CD14-positive monocyte (primary cell): ENCODE measurements at regions not wholly inside any gene's neighbourhood (a gene's known extent, or its start where the extent isn't known, plus 50 kb on each side); places are given as distances from the start of the nearest gene placed in this dataset.

Experiments
- DNase-seq, 3 donors: peaks; one replicate each; pipeline ENCODE4 v3.0.0-alpha.2; 2011 to 2022
- H2AFZ ChIP-seq: 2 replicates; pipeline ENCODE4 v1.6.0; 2012; ENCODE audit warnings: mild to moderate bottlenecking, low read depth, low read length, inconsistent platforms; ENCODE audit not compliant: insufficient read depth, poor library complexity, severe bottlenecking
- H3K27ac ChIP-seq, 2 donors: 1 replicate in 1 of 2; 2 replicates in 1 of 2; pipeline ENCODE4 v1.5.1; 2012 to 2013; ENCODE audit warnings: low read length in 2 of 2, control low read depth in 1 of 2, inconsistent platforms in 1 of 2, low read depth in 1 of 2, mild to moderate bottlenecking in 1 of 2
- H3K27me3 ChIP-seq, 2 donors: one replicate each; pipeline versions ENCODE4 v1.6.0 to v1.6.1; 2011 to 2013; ENCODE audit warnings: low read length in 2 of 2; ENCODE audit not compliant: control insufficient read depth in 2 of 2, insufficient read depth in 2 of 2
- H3K36me3 ChIP-seq, 2 donors: replicated peaks in 1 of 2; 1 replicate in 1 of 2; 2 replicates in 1 of 2; pipeline versions ENCODE4 v1.5.1 to v1.6.1; 2012 to 2013; ENCODE audit warnings: low read length in 2 of 2, control low read depth in 1 of 2, inconsistent platforms in 1 of 2, mild to moderate bottlenecking in 1 of 2; ENCODE audit not compliant: insufficient read depth in 2 of 2, control insufficient read depth in 1 of 2
- H3K4me1 ChIP-seq, 2 donors: 1 replicate in 1 of 2; 2 replicates in 1 of 2; pipeline versions ENCODE4 v1.5.1 to v1.6.1; 2012 to 2013; ENCODE audit warnings: low read length in 2 of 2, control low read depth in 1 of 2, inconsistent platforms in 1 of 2, mild to moderate bottlenecking in 1 of 2, moderate library complexity in 1 of 2; ENCODE audit not compliant: insufficient read depth in 2 of 2, control insufficient read depth in 1 of 2
- H3K4me2 ChIP-seq: replicated peaks from 2 replicates; pipeline ENCODE3; 2012; ENCODE audit warnings: low read length, moderate library complexity, mild to moderate bottlenecking; ENCODE audit not compliant: poor library complexity, severe bottlenecking; ENCODE audit errors: extremely low read depth
- H3K4me3 ChIP-seq, 3 experiments: fragments of 200-600 bp in 1 of 3; sonication (generic) in 1 of 3; replicated peaks in 1 of 3; 1 replicate in 2 of 3; 2 replicates in 1 of 3; pipeline ENCODE4 v1.5.1; 2011 to 2013; ENCODE audit warnings: low read length in 3 of 3, mild to moderate bottlenecking in 3 of 3, control low read depth in 2 of 3, low read depth in 2 of 3, inconsistent platforms in 1 of 3, moderate library complexity in 1 of 3
- H3K79me2 ChIP-seq: 2 replicates; pipeline ENCODE4 v1.6.0; 2012; ENCODE audit warnings: mild to moderate bottlenecking, control low read depth, inconsistent platforms, low read length, moderate library complexity; ENCODE audit not compliant: insufficient read depth
- H3K9ac ChIP-seq: 2 replicates; pipeline ENCODE4 v1.6.0; 2017; ENCODE audit warnings: low read length, mild to moderate bottlenecking; ENCODE audit not compliant: insufficient read depth, poor library complexity, severe bottlenecking
- H3K9me3 ChIP-seq, 2 donors: replicated peaks in 1 of 2; 1 replicate in 1 of 2; 2 replicates in 1 of 2; pipeline versions ENCODE4 v1.5.1 to v1.6.1; 2012 to 2013; ENCODE audit warnings: low read length in 2 of 2, control low read depth in 1 of 2; ENCODE audit not compliant: control insufficient read depth in 1 of 2, insufficient read depth in 1 of 2
- H4K20me1 ChIP-seq: 2 replicates; pipeline ENCODE4 v1.6.0; 2012; ENCODE audit warnings: mild to moderate bottlenecking, low read length, control low read depth, moderate library complexity; ENCODE audit not compliant: insufficient read depth
- H3K27ac Mint-ChIP-seq, 7 donors: one replicate each; pipeline ENCODE4 v1.8.0; 2020; ENCODE audit warnings: mild to moderate bottlenecking in 7 of 7, mixed read lengths in 7 of 7, moderate library complexity in 6 of 7, inconsistent platforms in 2 of 7
- H3K27me3 Mint-ChIP-seq, 3 donors: one replicate each; pipeline ENCODE4 v1.8.0; 2021 to 2022; ENCODE audit warnings: low read depth in 3 of 3, mild to moderate bottlenecking in 3 of 3, mixed read lengths in 3 of 3, moderate library complexity in 3 of 3, inconsistent platforms in 1 of 3
- H3K36me3 Mint-ChIP-seq, 2 donors: one replicate each; pipeline ENCODE4 v1.8.0; 2020; ENCODE audit warnings: mixed read lengths in 2 of 2, inconsistent platforms in 1 of 2, mild to moderate bottlenecking in 1 of 2
- H3K4me1 Mint-ChIP-seq: one replicate; pipeline ENCODE4 v1.8.0; 2020; ENCODE audit warnings: mild to moderate bottlenecking, mixed read lengths
- H3K4me3 Mint-ChIP-seq, 2 donors: one replicate each; pipeline ENCODE4 v1.8.0; 2020; ENCODE audit warnings: mild to moderate bottlenecking in 2 of 2, mixed read lengths in 2 of 2, moderate library complexity in 1 of 2
- H3K9me3 Mint-ChIP-seq, 7 donors: one replicate each; pipeline ENCODE4 v1.8.0; 2020 to 2022; ENCODE audit warnings: mixed read lengths in 7 of 7, mild to moderate bottlenecking in 6 of 7, moderate library complexity in 6 of 7, inconsistent platforms in 2 of 7
- WGBS: methylation state at CpG from one replicate; pipeline ENCODE4 v1.1.5; 2013; ENCODE audit warnings: missing lambda C conversion rate; ENCODE audit not compliant: insufficient coverage; 5-methylcytosine and 5-hydroxymethylcytosine counted together
- intact Hi-C, 2 donors: fragments of 100-400 bp; cut with micrococcal nuclease; formaldehyde crosslinking; loops; one replicate each; pipeline versions ENCODE4 v1.15.0 to v1.15.1; 2023
- TF ChIP-seq, protein P1 (sequence below): fragments of 200-600 bp; IDR thresholded peaks from one replicate; pipeline ENCODE4 v1.8.0; 2022; ENCODE audit warnings: antibody characterized with exemption, mild to moderate bottlenecking

DNA sequence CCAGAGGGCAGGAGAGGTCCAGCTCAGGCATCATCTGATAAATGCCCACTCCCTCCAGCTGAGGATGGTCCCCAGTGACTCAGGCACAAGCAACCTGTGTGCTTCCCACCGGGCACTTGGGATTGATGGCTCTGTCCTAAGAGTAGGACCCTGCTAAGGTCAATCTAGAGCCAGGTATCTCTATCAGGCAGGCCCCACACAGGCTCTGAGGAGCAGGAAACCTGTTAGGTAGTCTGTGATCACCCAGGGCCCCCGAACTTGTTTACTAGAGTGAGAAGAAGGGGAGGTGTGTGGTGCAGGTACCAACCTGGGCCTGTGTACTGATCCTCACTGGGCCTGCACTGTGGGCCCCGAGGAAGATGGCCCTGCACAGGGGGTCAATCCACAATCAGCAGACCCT, 119.6 kb upstream of the FSTL4 start:
- WGBS: 79% methylated on average over 2 of the region's 3 CpGs
- no peaks in the 10 kb centered on the region for H3K4me1 Mint-ChIP-seq

DNA sequence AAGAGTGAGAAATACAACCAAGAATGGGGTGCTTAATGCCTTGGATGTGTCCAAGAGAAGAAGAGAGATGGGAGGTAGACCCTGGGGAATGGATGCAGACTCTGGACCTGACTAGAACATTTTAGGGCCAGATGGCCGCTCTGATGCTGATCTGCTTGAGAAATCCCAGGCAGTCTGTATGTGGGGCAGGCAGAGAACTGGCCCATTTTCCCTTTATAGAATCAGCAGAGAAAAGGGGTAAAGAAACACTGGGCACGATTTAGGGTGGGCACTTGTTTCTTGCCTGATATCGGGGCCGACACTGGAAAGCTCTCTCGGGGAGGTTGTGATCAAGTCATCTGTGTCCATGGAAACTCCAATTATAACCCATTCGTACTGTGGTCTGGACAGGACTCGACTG, 118.5 kb upstream of the FSTL4 start:
- Histone ChIP-seq H3K36me3 (no peaks in the 10 kb centered on the region), H2AFZ (no peak overlapping the region), H3K4me2 (no peak overlapping the region), H3K27ac (no peak overlapping the region), H3K27me3 (no peaks in the 10 kb centered on the region), H4K20me1 (no peaks in the 10 kb centered on the region), H3K9ac (no peak overlapping the region), H3K4me3 (no peak overlapping the region), H3K9me3 (no peaks in the 10 kb centered on the region), H3K4me1 (no peaks in the 10 kb centered on the region), H3K79me2 (no peaks in the 10 kb centered on the region)
- Mint-ChIP-seq H3K4me1 (no peaks in the 10 kb centered on the region), H3K9me3 (peaks cover 0 to 10% (median 4%) of the 10 kb centered on the region in 7 donors), H3K4me3 (no peak overlapping the region), H3K27me3 (peaks cover 8 to 10% (median 8%) of the 10 kb centered on the region in 3 donors), H3K27ac (peak overlapping the region in 1 of 7 donors; percentile 4), H3K36me3 (no peaks in the 10 kb centered on the region)
- TF ChIP-seq, protein P1, sequence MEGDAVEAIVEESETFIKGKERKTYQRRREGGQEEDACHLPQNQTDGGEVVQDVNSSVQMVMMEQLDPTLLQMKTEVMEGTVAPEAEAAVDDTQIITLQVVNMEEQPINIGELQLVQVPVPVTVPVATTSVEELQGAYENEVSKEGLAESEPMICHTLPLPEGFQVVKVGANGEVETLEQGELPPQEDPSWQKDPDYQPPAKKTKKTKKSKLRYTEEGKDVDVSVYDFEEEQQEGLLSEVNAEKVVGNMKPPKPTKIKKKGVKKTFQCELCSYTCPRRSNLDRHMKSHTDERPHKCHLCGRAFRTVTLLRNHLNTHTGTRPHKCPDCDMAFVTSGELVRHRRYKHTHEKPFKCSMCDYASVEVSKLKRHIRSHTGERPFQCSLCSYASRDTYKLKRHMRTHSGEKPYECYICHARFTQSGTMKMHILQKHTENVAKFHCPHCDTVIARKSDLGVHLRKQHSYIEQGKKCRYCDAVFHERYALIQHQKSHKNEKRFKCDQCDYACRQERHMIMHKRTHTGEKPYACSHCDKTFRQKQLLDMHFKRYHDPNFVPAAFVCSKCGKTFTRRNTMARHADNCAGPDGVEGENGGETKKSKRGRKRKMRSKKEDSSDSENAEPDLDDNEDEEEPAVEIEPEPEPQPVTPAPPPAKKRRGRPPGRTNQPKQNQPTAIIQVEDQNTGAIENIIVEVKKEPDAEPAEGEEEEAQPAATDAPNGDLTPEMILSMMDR: no peak
- intact Hi-C loops: no loop called here
- WGBS: 70% methylated on average over 2 of the region's 7 CpGs
- DNase-seq: no peak

More for the DNA sequence above, 119.6 kb upstream of the FSTL4 start:
- TF ChIP-seq, protein P1: no peak
- Histone ChIP-seq H3K4me3 (no peak overlapping the region), H3K4me2 (no peak overlapping the region), H3K27ac (no peak overlapping the region), H4K20me1 (no peaks in the 10 kb centered on the region), H3K9ac (no peak overlapping the region), H3K4me1 (no peaks in the 10 kb centered on the region), H3K36me3 (no peaks in the 10 kb centered on the region), H3K79me2 (no peaks in the 10 kb centered on the region), H2AFZ (no peak overlapping the region), H3K27me3 (no peaks in the 10 kb centered on the region), H3K9me3 (no peaks in the 10 kb centered on the region)
- no peak for DNase-seq
- H3K27me3 Mint-ChIP-seq: peaks cover 4 to 8% (median 6%) of the 10 kb centered on the region in 3 donors
- H3K36me3 Mint-ChIP-seq: no peaks in the 10 kb centered on the region
- no peak overlapping the region for H3K27ac Mint-ChIP-seq
- intact Hi-C loops: no loop called here
- no peak overlapping the region for H3K4me3 Mint-ChIP-seq
- peaks cover 0 to 10% (median 4%) of the 10 kb centered on the region in 7 donors for H3K9me3 Mint-ChIP-seq
